Tibial artery (tissue), 4 donors: ENCODE measurements at regions not wholly inside any gene's neighbourhood (a gene's known extent, or its start where the extent isn't known, plus 50 kb on each side); places are given as distances from the start of the nearest gene placed in this dataset.

Experiments
- DNase-seq, 2 donors: peaks; one replicate each; pipeline ENCODE4 v3.0.0-alpha.2; 2019
- H3K27ac ChIP-seq, 2 donors: fragments of 200-600 bp; sonication (generic) in 1 of 2; 1 replicate in 1 of 2; 2 replicates in 1 of 2; pipeline ENCODE4 v1.5.1; 2018 to 2019; ENCODE audit warnings: mild to moderate bottlenecking in 1 of 2
- H3K27me3 ChIP-seq, 2 donors: fragments of 200-600 bp; sonication (generic) in 1 of 2; one replicate each; pipeline versions ENCODE4 v1.5.1 to v1.6.0; 2016 to 2019
- H3K36me3 ChIP-seq, 3 donors: fragments of 200-600 bp; sonication (generic) in 2 of 3; one replicate each; pipeline ENCODE4 v1.5.1; 2016 to 2019; ENCODE audit warnings: mild to moderate bottlenecking in 2 of 3
- H3K4me1 ChIP-seq, 4 donors: fragments of 200-600 bp; sonication (generic) in 2 of 4; 1 replicate in 3 of 4; 2 replicates in 1 of 4; pipeline ENCODE4 v1.5.1; 2016 to 2019
- H3K4me3 ChIP-seq, 2 donors: fragments of 200-600 bp; sonication (generic) in 1 of 2; 1 replicate in 1 of 2; 2 replicates in 1 of 2; pipeline ENCODE4 v1.5.1; 2018 to 2019; ENCODE audit warnings: mild to moderate bottlenecking in 2 of 2
- H3K9me3 ChIP-seq, 3 donors: fragments of 200-600 bp; sonication (generic) in 1 of 3; one replicate each; pipeline ENCODE4 v1.5.1; 2016 to 2019
- intact Hi-C: fragments of 100-400 bp; cut with DNase I; formaldehyde crosslinking; loops from one replicate; pipeline ENCODE4 v1.15.0; 2023; ENCODE audit warnings: low total_unique reads
- TF ChIP-seq, protein P1 (sequence below), 2 experiments: fragments of 200-600 bp in 1 of 2; fragments of 450-650 bp in 1 of 2; IDR thresholded peaks; one replicate each; pipeline ENCODE4 v1.5.1; 2017 to 2019; ENCODE audit warnings: antibody characterized with exemption in 2 of 2, mild to moderate bottlenecking in 1 of 2, moderate library complexity in 1 of 2

DNA sequence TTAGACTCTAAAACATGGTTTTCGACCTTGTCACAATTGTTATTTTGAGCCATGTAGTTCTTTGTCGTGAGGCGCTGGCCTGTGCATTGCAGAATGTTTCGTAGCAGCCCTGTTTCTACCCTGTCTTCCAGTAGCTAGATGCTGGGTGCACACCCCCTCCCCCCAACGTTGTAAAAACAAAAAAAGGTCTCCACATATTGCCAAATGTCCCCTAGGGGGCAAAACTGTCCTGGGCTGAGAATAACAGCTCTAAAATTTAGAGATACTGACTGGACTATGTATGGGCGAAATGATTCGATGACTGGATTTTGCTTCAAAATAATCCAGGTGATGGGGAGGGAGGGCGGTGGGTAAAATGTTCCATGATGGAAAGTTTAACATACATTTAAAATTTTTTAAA is 126.1 kb upstream of the FUT8 start:
- no peak overlapping the region for H3K27ac ChIP-seq
- H3K4me3 ChIP-seq = no peak overlapping the region
- intact Hi-C loops = no loop called here
- H3K4me1 ChIP-seq = peaks cover 0 to 3% (median 2%) of the 10 kb centered on the region in 4 donors
- H3K36me3 ChIP-seq = no peaks in the 10 kb centered on the region
- TF ChIP-seq, protein P1, sequence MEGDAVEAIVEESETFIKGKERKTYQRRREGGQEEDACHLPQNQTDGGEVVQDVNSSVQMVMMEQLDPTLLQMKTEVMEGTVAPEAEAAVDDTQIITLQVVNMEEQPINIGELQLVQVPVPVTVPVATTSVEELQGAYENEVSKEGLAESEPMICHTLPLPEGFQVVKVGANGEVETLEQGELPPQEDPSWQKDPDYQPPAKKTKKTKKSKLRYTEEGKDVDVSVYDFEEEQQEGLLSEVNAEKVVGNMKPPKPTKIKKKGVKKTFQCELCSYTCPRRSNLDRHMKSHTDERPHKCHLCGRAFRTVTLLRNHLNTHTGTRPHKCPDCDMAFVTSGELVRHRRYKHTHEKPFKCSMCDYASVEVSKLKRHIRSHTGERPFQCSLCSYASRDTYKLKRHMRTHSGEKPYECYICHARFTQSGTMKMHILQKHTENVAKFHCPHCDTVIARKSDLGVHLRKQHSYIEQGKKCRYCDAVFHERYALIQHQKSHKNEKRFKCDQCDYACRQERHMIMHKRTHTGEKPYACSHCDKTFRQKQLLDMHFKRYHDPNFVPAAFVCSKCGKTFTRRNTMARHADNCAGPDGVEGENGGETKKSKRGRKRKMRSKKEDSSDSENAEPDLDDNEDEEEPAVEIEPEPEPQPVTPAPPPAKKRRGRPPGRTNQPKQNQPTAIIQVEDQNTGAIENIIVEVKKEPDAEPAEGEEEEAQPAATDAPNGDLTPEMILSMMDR (IDR thresholded peaks at IDR 0.05) = no peak
- no peak for DNase-seq
- no peaks in the 10 kb centered on the region for H3K9me3 ChIP-seq
- peaks cover 0 to 4% of the 10 kb centered on the region in 2 donors for H3K27me3 ChIP-seq

DNA sequence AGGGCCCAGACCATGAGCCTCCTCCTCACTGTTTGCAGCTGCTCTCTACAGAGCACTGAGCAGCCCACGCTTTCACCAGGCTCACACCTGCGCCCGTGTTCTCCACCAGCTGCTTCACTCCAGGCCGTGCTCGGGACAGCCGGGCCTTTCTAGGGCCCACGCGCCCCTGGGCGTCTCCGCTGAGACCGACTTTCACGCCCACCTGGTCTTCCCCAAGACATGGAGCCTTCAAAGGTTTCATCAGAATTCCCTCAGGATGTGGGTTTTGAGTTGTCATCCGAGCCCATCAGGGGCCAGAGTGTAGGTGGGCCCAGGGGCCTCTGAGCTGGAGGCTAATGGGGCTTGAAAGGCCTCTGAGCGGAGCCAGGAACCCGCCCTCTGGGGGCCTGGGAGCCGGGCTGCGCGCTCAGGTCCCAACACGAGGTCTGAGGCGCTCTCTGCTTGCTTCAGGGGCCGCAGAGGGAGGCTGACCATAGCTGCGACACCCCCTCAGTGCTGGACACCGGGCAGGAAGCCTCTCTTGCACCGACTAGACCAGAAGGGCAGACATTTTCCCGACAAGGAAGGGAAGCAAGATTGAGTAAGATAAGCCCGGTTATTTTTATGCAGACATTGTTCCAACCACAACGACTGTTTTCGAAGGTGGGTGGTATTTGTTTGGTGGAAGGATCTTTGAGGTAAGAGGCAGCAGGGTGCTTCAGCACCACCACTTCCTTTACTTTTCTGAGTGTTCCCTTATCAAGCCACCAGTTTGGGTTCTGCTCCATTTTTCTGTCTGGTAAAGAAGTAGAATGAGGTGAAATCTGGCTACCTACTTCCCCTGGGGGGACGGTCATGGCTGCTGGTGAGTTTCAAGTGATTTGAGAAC is 125.0 kb upstream of the FUT8 start:
- no peak overlapping the region for H3K27ac ChIP-seq

DNA sequence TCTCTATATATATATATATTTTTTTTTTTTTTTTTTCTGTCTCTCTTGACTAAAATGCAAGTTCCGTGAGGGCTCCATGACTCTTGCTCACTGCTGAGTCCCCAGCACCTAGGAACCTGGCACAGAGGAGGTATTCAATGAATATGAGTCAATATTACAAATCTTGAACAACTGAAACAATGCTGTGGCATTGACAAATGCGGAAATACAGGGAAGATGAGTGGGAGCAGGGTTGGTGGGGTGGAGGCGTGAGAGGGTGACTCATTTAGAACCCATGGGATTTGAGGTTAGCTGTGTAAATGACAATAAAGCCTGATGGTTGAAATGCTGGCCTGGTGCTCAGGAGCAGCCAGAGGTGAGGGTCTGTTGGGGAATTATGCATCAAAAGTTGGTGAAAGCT is 121.7 kb upstream of the FUT8 start:
- TF ChIP-seq, protein P1 (IDR thresholded peaks at IDR 0.05) = no peak
- Histone ChIP-seq H3K9me3 (no peaks in the 10 kb centered on the region), H3K27ac (no peak overlapping the region), H3K36me3 (no peaks in the 10 kb centered on the region), H3K4me3 (no peak overlapping the region), H3K4me1 (no peaks in the 10 kb centered on the region), H3K27me3 (peaks cover 0 to 4% of the 10 kb centered on the region in 2 donors)
- intact Hi-C loops = no loop called here
- DNase-seq = no peak

More for the DNA sequence above, 125.0 kb upstream of the FUT8 start:
- DNase-seq = no peak
- TF ChIP-seq, protein P1 (IDR thresholded peaks at IDR 0.05) = no peak
- H3K4me1 ChIP-seq = peaks cover 0 to 3% (median 1%) of the 10 kb centered on the region in 4 donors
- peaks cover 0 to 4% of the 10 kb centered on the region in 2 donors for H3K27me3 ChIP-seq
- H3K36me3 ChIP-seq = no peaks in the 10 kb centered on the region
- no peak overlapping the region for H3K4me3 ChIP-seq
- H3K9me3 ChIP-seq = no peaks in the 10 kb centered on the region
- intact Hi-C loops = no loop called here

DNA sequence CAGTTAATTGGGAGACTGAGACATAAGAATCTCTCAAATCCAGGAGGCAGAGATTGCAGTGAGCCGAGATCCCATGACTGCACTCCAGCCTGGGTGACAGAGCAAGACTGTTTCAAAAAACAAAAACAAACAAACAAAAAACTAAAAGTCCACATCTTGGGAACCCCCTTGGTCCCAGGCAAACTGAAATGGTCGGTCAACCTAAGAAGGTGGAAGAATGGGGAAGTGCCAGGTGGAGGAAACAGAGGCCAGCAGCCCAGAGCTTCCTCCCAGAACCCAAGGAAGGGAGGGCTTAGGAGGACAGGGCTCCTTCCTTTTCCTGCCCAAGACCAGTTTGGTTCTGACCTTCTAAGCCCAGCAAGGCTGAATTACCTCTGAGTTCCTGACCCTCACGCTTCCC is 121.0 kb upstream of the FUT8 start:
- no peaks in the 10 kb centered on the region for H3K9me3 ChIP-seq
- TF ChIP-seq, protein P1 (IDR thresholded peaks at IDR 0.05) = no peak
- H3K27ac ChIP-seq = no peak overlapping the region
- no peak overlapping the region for H3K4me3 ChIP-seq
- intact Hi-C loops = no loop called here
- no peak for DNase-seq
- H3K4me1 ChIP-seq = no peaks in the 10 kb centered on the region
- peaks cover 0 to 4% of the 10 kb centered on the region in 2 donors for H3K27me3 ChIP-seq
- no peaks in the 10 kb centered on the region for H3K36me3 ChIP-seq

DNA sequence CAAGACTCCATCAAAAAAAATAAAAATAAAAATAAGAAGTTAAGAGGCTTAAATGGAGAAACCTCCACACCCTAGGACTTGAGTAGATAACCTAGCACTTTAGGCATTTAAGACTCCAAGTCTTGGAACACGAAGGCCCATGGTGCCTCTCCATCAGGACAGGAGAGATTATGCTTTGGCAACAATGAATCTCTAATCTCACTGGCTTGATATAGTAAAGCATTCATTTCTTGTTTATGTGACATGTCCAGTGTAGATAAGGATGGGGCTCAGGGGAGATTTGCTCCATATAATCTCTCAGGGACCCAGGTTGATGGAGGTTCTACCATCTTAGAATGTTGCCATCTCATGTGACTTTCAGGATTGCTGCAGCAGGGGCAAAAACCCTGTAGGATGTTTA is 117.7 kb upstream of the FUT8 start:
- no peaks in the 10 kb centered on the region for H3K27me3 ChIP-seq
- no peaks in the 10 kb centered on the region for H3K4me1 ChIP-seq
- H3K4me3 ChIP-seq = no peak overlapping the region
- intact Hi-C loops = no loop called here
- no peak overlapping the region for H3K27ac ChIP-seq
- TF ChIP-seq, protein P1 (IDR thresholded peaks at IDR 0.05) = no peak
- no peaks in the 10 kb centered on the region for H3K36me3 ChIP-seq
- no peaks in the 10 kb centered on the region for H3K9me3 ChIP-seq
- no peak for DNase-seq
